Hepatocyte (in vitro differentiated cells): ENCODE measurements at regions not wholly inside any gene's neighbourhood (a gene's known extent, or its start where the extent isn't known, plus 50 kb on each side); places are given as distances from the start of the nearest gene placed in this dataset.

ENCODE experiments used
- CTCF ChIP-seq: fragments of 200-600 bp; sonication (generic); IDR thresholded peaks from 2 replicates; pipeline ENCODE4 v1.5.1; 2016; ENCODE audit warnings: antibody characterized with exemption, mild to moderate bottlenecking; ENCODE audit not compliant: poor library complexity
- EZH2phosphoT487 ChIP-seq: fragments of 200-600 bp; sonication (generic); IDR thresholded peaks from one replicate; pipeline ENCODE4 v1.6.1; 2018; ENCODE audit warnings: antibody characterized with exemption, mild to moderate bottlenecking, low read depth, moderate library complexity; ENCODE audit not compliant: unreplicated experiment, severe bottlenecking

GRCh38 chr7:53315981-53316380 is 280.5 kb downstream of the POM121L12 start:
- TF ChIP-seq EZH2phosphoT487: no peak
- no peak for TF ChIP-seq CTCF
